H7 (cell line): ENCODE measurements at regions not wholly inside any gene's neighbourhood (a gene's known extent, or its start where the extent isn't known, plus 50 kb on each side); places are given as distances from the start of the nearest gene placed in this dataset.
"Not testable (repeated sequence)": the region's sequence is repeated elsewhere in the genome, so short reads cannot be mapped to it uniquely, and the experiment has no call there.

Experiments used
- DNase-seq: peaks from one replicate; pipeline ENCODE4 v3.0.0; 2012
- H3K27me3 ChIP-seq: 2 replicates; pipeline ENCODE4 v1.6.0; 2011; ENCODE audit warnings: mild to moderate bottlenecking, low read length; ENCODE audit not compliant: control insufficient read depth, insufficient read depth
- H3K36me3 ChIP-seq: replicated peaks from 2 replicates; pipeline ENCODE4 v1.5.1; 2011; ENCODE audit warnings: low read length; ENCODE audit not compliant: control insufficient read depth, insufficient read depth
- H3K4me3 ChIP-seq: 2 replicates; pipeline ENCODE4 v1.5.1; 2011; ENCODE audit warnings: low read depth, mild to moderate bottlenecking, control low read depth, low read length, moderate library complexity; ENCODE audit not compliant: insufficient read depth

DNA sequence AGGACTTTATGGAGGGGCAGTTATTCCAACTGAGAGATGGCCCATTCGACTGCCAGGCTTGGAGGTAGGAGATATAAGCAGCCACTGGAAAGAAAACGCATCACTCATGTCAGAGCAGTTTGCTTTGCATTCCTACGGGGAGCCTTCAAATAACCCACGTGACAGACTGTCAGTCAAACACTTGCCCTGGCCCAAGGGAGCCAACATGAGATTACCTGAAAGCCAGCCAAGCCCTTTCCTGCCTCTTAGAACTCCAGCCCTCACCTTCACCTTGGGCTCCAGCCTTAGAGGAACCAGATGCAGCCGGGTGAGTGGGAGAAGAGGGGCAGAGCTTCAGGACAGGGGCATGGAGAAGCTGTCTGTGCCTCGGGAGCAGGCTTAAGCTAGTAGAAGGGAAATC, 95.3 kb upstream of the CXCL13 start:
- Histone ChIP-seq H3K4me3 (no peak overlapping the region), H3K27me3 (no peaks in the 10 kb centered on the region), H3K36me3 (no peaks in the 10 kb centered on the region)
- DNase-seq, result no peak

GRCh38 chr4:77525538-77525937, 80.1 kb upstream of the CXCL13 start:
- Histone ChIP-seq H3K36me3 (no peaks in the 10 kb centered on the region), H3K27me3 (no peaks in the 10 kb centered on the region)

DNA sequence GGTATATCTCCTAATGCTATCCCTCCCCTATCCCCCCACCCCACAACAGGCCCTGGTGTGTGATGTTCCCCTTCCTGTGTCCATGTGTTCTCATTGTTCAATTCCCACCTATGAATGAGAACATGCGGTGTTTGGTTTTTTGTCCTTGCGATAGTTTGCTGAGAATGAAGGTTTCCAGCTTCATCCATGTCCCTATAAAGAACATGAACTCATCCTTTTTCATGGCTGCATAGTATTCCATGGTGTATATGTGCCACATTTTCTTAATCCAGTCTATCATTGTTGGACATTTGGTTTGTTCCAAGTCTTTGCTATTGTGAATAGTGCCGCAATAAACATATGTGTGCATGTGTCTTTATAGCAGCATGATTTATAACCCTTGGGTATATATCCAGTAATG, 77.7 kb upstream of the CXCL13 start:
- H3K36me3 ChIP-seq, H3K4me3 ChIP-seq, DNase-seq, H3K27me3 ChIP-seq: not testable (repeated sequence)

More at GRCh38 chr4:77525538-77525937, 80.1 kb upstream of the CXCL13 start:
- DNase-seq, result no peak
- no peak overlapping the region for H3K4me3 ChIP-seq

DNA sequence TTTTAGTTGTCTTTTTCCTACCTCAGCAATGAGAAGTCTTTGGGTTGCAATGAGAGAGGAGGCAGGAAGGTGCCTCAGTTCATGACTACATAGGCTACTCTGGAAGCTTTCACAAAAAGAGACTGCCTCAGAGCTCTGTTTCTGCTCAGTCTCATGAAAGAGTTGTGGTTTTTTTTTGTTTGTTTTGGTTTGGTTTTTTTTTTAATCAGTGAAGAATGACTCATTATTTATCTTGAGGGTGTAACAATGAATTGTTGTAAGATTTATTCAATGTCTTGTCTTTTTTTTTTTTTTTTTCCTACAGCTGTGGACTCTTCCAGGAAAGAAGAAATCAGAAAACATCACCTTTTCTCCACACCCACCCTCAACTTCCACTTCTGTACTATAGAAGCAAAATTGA, 67.5 kb upstream of the CXCL13 start:
- H3K36me3 ChIP-seq, result no peaks in the 10 kb centered on the region
- DNase-seq, result no peak
- H3K27me3 ChIP-seq, result no peaks in the 10 kb centered on the region

GRCh38 chr4:77538574-77539157, 67.0 kb upstream of the CXCL13 start:
- DNase-seq, result no peak
- H3K4me3 ChIP-seq, result no peak overlapping the region
- H3K27me3 ChIP-seq, result no peaks in the 10 kb centered on the region
- H3K36me3 ChIP-seq, result no peaks in the 10 kb centered on the region

More for the DNA sequence above, 67.5 kb upstream of the CXCL13 start:
- H3K4me3 ChIP-seq, result no peak overlapping the region
